IMR-90 (cell line): ENCODE measurements at regions not wholly inside any gene's neighbourhood (a gene's known extent, or its start where the extent isn't known, plus 50 kb on each side); places are given as distances from the start of the nearest gene placed in this dataset.

ENCODE experiments used
- ATAC-seq: fragments of 200-7000 bp; cut with Tn5 transposase; 2 replicates; pipeline ENCODE4 v1.9.1; 2020; ENCODE audit warnings: low read depth, mild to moderate bottlenecking, moderate library complexity
- BruUV-seq: library from RNA; stranded (reverse); fragments of 400-500 nt; replicated peaks from 2 replicates; lab custom pipeline; 2021; lab: Mats Ljungman, UMichigan
- CTCF ChIA-PET: fragments of 300-600 bp; formaldehyde crosslinking; extraction: SDS; loops from one replicate; lab custom pipeline; 2021; ENCODE audit warnings: antibody characterized with exemption; lab: Yijun Ruan, JAX
- POLR2A ChIA-PET: fragments of 300-600 bp; sonication (Branson Sonifier 250); formaldehyde crosslinking; loops from one replicate; lab custom pipeline; 2022; ENCODE audit warnings: antibody characterized with exemption; ENCODE audit not compliant: unreplicated experiment; lab: Charles Lee
- DNase-seq: peaks from one replicate; pipeline ENCODE4 v3.0.0; 2013
- H2AFZ ChIP-seq: replicated peaks from 2 replicates; pipeline ENCODE3; 2013; ENCODE audit warnings: low read length, mild to moderate bottlenecking; ENCODE audit not compliant: poor library complexity
- H2AK5ac ChIP-seq: 2 replicates; pipeline ENCODE4 v1.6.1; 2013; ENCODE audit warnings: low read depth, low read length, inconsistent platforms
- H2AK9ac ChIP-seq: replicated peaks from 2 replicates; pipeline ENCODE3; 2013; ENCODE audit warnings: mild to moderate bottlenecking, low read depth, low read length, moderate library complexity; ENCODE audit not compliant: poor library complexity
- H2BK120ac ChIP-seq: 2 replicates; pipeline ENCODE4 v1.6.1; 2013; ENCODE audit warnings: low read depth, low read length, inconsistent platforms
- H2BK15ac ChIP-seq: 3 replicates; pipeline ENCODE4 v1.6.1; 2013; ENCODE audit warnings: low read depth, low read length, inconsistent platforms
- H2BK20ac ChIP-seq: 2 replicates; pipeline ENCODE4 v1.6.1; 2013; ENCODE audit warnings: low read depth, mild to moderate bottlenecking, inconsistent platforms, low read length, moderate library complexity
- H2BK5ac ChIP-seq: 2 replicates; pipeline ENCODE4 v1.6.1; 2013; ENCODE audit warnings: mild to moderate bottlenecking, low read depth, low read length, inconsistent platforms; ENCODE audit not compliant: poor library complexity, severe bottlenecking
- H3K14ac ChIP-seq: replicated peaks from 2 replicates; pipeline ENCODE4 v1.6.1; 2013; ENCODE audit warnings: low read depth, low read length, inconsistent platforms
- H3K18ac ChIP-seq: 2 replicates; pipeline ENCODE4 v1.6.1; 2013; ENCODE audit warnings: low read depth, low read length, control low read depth
- H3K23ac ChIP-seq: 2 replicates; pipeline ENCODE4 v1.6.1; 2013; ENCODE audit warnings: low read depth, low read length, inconsistent platforms
- H3K27ac ChIP-seq: 2 replicates; pipeline ENCODE4 v1.5.1; 2013; ENCODE audit warnings: mild to moderate bottlenecking, control low read depth, low read length; ENCODE audit not compliant: insufficient read depth
- H3K27me3 ChIP-seq: 2 replicates; pipeline ENCODE4 v1.6.1; 2013; ENCODE audit warnings: low read length; ENCODE audit not compliant: control insufficient read depth, insufficient read depth
- H3K36me3 ChIP-seq: 2 replicates; pipeline ENCODE4 v1.6.1; 2013; ENCODE audit warnings: low read length, mixed read lengths; ENCODE audit not compliant: control insufficient read depth, insufficient read depth
- H3K4ac ChIP-seq: 2 replicates; pipeline ENCODE4 v1.6.1; 2013; ENCODE audit warnings: low read depth, low read length, inconsistent platforms
- H3K4me1 ChIP-seq: 2 replicates; pipeline ENCODE4 v1.6.1; 2013; ENCODE audit warnings: low read length, mixed read lengths; ENCODE audit not compliant: control insufficient read depth, insufficient read depth
- H3K4me2 ChIP-seq: 2 replicates; pipeline ENCODE4 v1.6.1; 2013; ENCODE audit warnings: low read depth, mild to moderate bottlenecking, control low read depth, low read length, moderate library complexity
- H3K4me3 ChIP-seq: 2 replicates; pipeline ENCODE4 v1.5.1; 2013; ENCODE audit warnings: low read depth, mild to moderate bottlenecking, control low read depth, low read length, moderate library complexity; ENCODE audit not compliant: insufficient read depth
- H3K56ac ChIP-seq: 2 replicates; pipeline ENCODE4 v1.6.1; 2013; ENCODE audit warnings: low read length, inconsistent platforms; ENCODE audit not compliant: insufficient read depth; ENCODE audit errors: extremely low read depth
- H3K79me1 ChIP-seq, 2 experiments: 2 replicates each; pipeline ENCODE4 v1.6.1; 2013; ENCODE audit warnings: low read length in 2 of 2, inconsistent platforms in 1 of 2, low read depth in 1 of 2
- H3K9ac ChIP-seq: 2 replicates; pipeline ENCODE4 v1.6.1; 2013; ENCODE audit warnings: low read depth, low read length, control low read depth
- H3K9me1 ChIP-seq: 2 replicates; pipeline ENCODE4 v1.6.1; 2013; ENCODE audit warnings: low read length, inconsistent platforms; ENCODE audit not compliant: insufficient read depth
- H3K9me3 ChIP-seq: 2 replicates; pipeline ENCODE4 v1.6.1; 2013; ENCODE audit warnings: low read length; ENCODE audit not compliant: control insufficient read depth, insufficient read depth
- H4K20me1 ChIP-seq: 2 replicates; pipeline ENCODE4 v1.6.1; 2013; ENCODE audit warnings: low read length, inconsistent platforms; ENCODE audit not compliant: insufficient read depth
- H4K5ac ChIP-seq: 2 replicates; pipeline ENCODE4 v1.6.1; 2013; ENCODE audit warnings: mild to moderate bottlenecking, low read depth, low read length, control low read depth
- H4K8ac ChIP-seq, 2 experiments: 2 replicates each; pipeline ENCODE4 v1.6.1; 2013; ENCODE audit warnings: low read depth in 2 of 2, low read length in 2 of 2, control low read depth in 1 of 2, inconsistent platforms in 1 of 2
- H4K91ac ChIP-seq: 2 replicates; pipeline ENCODE4 v1.6.1; 2013; ENCODE audit warnings: low read depth, low read length, inconsistent platforms; ENCODE audit not compliant: insufficient read depth
- BHLHE40 ChIP-seq: fragments of 150-350 bp; IDR thresholded peaks from 2 replicates; pipeline ENCODE4 v1.6.1; 2016; ENCODE audit warnings: mild to moderate bottlenecking, low read depth, low read length
- CEBPB ChIP-seq: IDR thresholded peaks from 2 replicates; pipeline ENCODE4 v1.6.1; 2012; ENCODE audit warnings: low read depth, low read length, improper control_type of control experiment
- MAFK ChIP-seq: IDR thresholded peaks from 2 replicates; pipeline ENCODE4 v1.6.1; 2012; ENCODE audit warnings: low read depth, low read length, improper control_type of control experiment
- NFE2L2 ChIP-seq: fragments of 150-350 bp; IDR thresholded peaks from 2 replicates; pipeline ENCODE4 v1.6.1; 2016; ENCODE audit warnings: low read depth, mild to moderate bottlenecking, low read length
- RFX5 ChIP-seq: IDR thresholded peaks from 2 replicates; pipeline ENCODE4 v1.8.0; 2012; ENCODE audit warnings: low read depth, mild to moderate bottlenecking, low read length, moderate library complexity
- WGBS, 2 experiments: methylation state at CpG; one replicate each; pipeline versions ENCODE4 v1.1.5 to v1.1.7; 2013; ENCODE audit warnings: missing lambda C conversion rate in 2 of 2; ENCODE audit not compliant: insufficient read length in 1 of 2; ENCODE audit errors: extremely low coverage in 2 of 2; 5-methylcytosine and 5-hydroxymethylcytosine counted together
- dilution Hi-C: fragments of 300-500 bp; cut with HindIII; formaldehyde crosslinking; loops from one replicate; pipeline ENCODE4 v1.14.3; 2018; ENCODE audit warnings: low sequenced_read_pairs; ENCODE audit not compliant: unreplicated experiment
- in situ Hi-C: fragments of 300-500 bp; cut with MboI; formaldehyde crosslinking; loops from 3 replicates; pipeline ENCODE4 v1.14.3; 2019; ENCODE audit warnings: low sequenced_read_pairs, inconsistent platforms, mixed read lengths
- intact Hi-C: fragments of 100-400 bp; cut with micrococcal nuclease; formaldehyde crosslinking; loops from 2 replicates; pipeline ENCODE4 v1.10.0; 2022

DNA sequence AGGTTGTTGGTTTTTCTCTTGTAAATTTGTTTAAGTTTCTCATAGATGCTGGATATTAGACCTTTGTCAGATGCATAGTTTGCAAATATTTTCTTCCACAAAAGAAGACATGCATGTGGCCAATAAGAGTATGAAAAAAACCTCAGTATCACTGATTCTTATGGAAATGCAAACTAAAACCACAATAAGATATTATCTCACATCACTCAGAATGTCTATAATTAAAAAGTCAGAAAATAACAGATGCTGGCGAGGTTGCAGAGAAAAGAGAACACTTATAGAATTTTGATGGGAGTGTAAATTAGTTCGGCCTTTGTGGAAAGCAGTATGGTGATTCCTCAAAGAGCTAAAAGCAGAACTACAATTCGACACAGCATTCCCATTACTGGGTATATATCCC lies 1355.6 kb downstream of the FAM133A start:
- H3K4me1 ChIP-seq, result no peaks in the 10 kb centered on the region
- no peaks in the 10 kb centered on the region for H3K9me3 ChIP-seq
- H4K5ac ChIP-seq, result no peak overlapping the region
- H3K27me3 ChIP-seq, result no peaks in the 10 kb centered on the region
- H2AK5ac ChIP-seq, result no peak overlapping the region
- H3K27ac ChIP-seq, result no peak overlapping the region
- no peak overlapping the region for H2BK5ac ChIP-seq
- no peak overlapping the region for H2BK15ac ChIP-seq
- H4K91ac ChIP-seq, result no peak overlapping the region
- dilution Hi-C loops (no loop called here), intact Hi-C loops (no loop called here), in situ Hi-C loops (no loop called here)
- H3K23ac ChIP-seq, result no peak overlapping the region
- ChIA-PET CTCF (no interaction called here), POLR2A (no interaction called here)
- WGBS, 2 experiments, result no CpG with 5 or more reads among the region's 3 CpGs
- no peak overlapping the region for H3K18ac ChIP-seq
- no peaks in the 10 kb centered on the region for H3K79me1 ChIP-seq
- BruUV-seq, result no TSS peak
- no peak overlapping the region for H3K4me2 ChIP-seq
- no peak overlapping the region for H2AFZ ChIP-seq
- no peak overlapping the region for H3K4me3 ChIP-seq
- no peaks in the 10 kb centered on the region for H3K9me1 ChIP-seq
- ATAC-seq (no peak), DNase-seq (no peak)
- no peak overlapping the region for H2BK20ac ChIP-seq
- H2AK9ac ChIP-seq, result no peak overlapping the region
- H3K36me3 ChIP-seq, result no peaks in the 10 kb centered on the region
- H4K8ac ChIP-seq, result no peak overlapping the region
- no peak overlapping the region for H3K14ac ChIP-seq
- H4K20me1 ChIP-seq, result no peaks in the 10 kb centered on the region
- no peak overlapping the region for H3K9ac ChIP-seq
- H3K4ac ChIP-seq, result no peak overlapping the region
- H3K56ac ChIP-seq, result no peak overlapping the region
- no peak for TF ChIP-seq RFX5
- no peak for TF ChIP-seq BHLHE40
- no peak for TF ChIP-seq CEBPB
- no peak for TF ChIP-seq MAFK
- TF ChIP-seq NFE2L2, result no peak
- H2BK120ac ChIP-seq, result no peak overlapping the region
